ENCODE measurements at regions not wholly inside any gene's neighbourhood (a gene's known extent, or its start where the extent isn't known, plus 50 kb on each side); places are given as distances from the start of the nearest gene placed in this dataset.

DNA sequence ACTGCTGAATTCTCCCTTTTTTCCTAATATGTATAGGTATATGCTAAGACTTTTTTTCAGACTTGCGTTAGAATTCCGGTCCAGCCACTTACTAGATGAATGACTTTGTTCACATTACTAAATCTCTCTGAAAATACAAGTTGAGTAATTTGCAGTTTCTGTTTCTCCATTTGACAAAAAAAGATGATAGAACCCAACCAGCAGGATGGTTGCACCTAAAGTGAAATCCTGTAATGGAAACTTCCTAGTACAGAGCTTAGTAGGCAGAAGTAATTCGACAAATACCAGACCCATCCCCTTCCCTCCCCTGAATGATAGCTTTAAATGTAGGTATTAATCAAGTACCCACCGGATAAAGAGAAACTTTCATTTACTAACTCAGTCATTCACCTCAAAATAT is 113.6 kb upstream of the RAP1B start:
- TF ChIP-seq, protein P1, sequence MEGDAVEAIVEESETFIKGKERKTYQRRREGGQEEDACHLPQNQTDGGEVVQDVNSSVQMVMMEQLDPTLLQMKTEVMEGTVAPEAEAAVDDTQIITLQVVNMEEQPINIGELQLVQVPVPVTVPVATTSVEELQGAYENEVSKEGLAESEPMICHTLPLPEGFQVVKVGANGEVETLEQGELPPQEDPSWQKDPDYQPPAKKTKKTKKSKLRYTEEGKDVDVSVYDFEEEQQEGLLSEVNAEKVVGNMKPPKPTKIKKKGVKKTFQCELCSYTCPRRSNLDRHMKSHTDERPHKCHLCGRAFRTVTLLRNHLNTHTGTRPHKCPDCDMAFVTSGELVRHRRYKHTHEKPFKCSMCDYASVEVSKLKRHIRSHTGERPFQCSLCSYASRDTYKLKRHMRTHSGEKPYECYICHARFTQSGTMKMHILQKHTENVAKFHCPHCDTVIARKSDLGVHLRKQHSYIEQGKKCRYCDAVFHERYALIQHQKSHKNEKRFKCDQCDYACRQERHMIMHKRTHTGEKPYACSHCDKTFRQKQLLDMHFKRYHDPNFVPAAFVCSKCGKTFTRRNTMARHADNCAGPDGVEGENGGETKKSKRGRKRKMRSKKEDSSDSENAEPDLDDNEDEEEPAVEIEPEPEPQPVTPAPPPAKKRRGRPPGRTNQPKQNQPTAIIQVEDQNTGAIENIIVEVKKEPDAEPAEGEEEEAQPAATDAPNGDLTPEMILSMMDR (IDR thresholded peaks at IDR 0.05), result no peak
- TF ChIP-seq POLR2A (IDR thresholded peaks at IDR 0.05), result no peak

All from adrenal gland (tissue), 5 donors.